Hematopoietic multipotent progenitor cell treated with erythropoietin and hydrocortisone succinate and interleukin-3 and kit ligand, for 15 days (in vitro differentiated cells): ENCODE measurements at regions not wholly inside any gene's neighbourhood (a gene's known extent, or its start where the extent isn't known, plus 50 kb on each side); places are given as distances from the start of the nearest gene placed in this dataset.
"Not testable (repeated sequence)": the region's sequence is repeated elsewhere in the genome, so short reads cannot be mapped to it uniquely, and the experiment has no call there.

Experiments
- DNase-seq: peaks from one replicate; pipeline ENCODE4 v3.0.0-alpha.2; 2015; ENCODE audit warnings: low spot score

GRCh38 chr18:49731860-49732311 is 81.4 kb downstream of the ACAA2 start:
- DNase-seq, result no peak

GRCh38 chr18:49731421-49731841 is 81.9 kb downstream of the ACAA2 start:
- no peak for DNase-seq

GRCh38 chr18:49730951-49731391 is 82.4 kb downstream of the ACAA2 start:
- DNase-seq, result no peak

- DNase-seq, result peak; percentile 17
Measured at GRCh38 chr18:49728542-49728941, 84.8 kb downstream of the ACAA2 start.

- no peak for DNase-seq
Measured at GRCh38 chr18:49727816-49728215, 85.5 kb downstream of the ACAA2 start.

GRCh38 chr18:49726675-49726963 is 86.7 kb downstream of the ACAA2 start:
- DNase-seq, result no peak

GRCh38 chr18:49725809-49726674 is 87.3 kb downstream of the ACAA2 start:
- DNase-seq, result no peak

- DNase-seq, result no peak
Measured at GRCh38 chr18:49723648-49724180, 89.6 kb downstream of the ACAA2 start.

GRCh38 chr18:49722477-49722876 is 90.9 kb downstream of the ACAA2 start:
- DNase-seq, result no peak

GRCh38 chr18:49721981-49722380 is 91.4 kb downstream of the ACAA2 start:
- DNase-seq, result no peak

GRCh38 chr18:49720944-49721343 is 92.4 kb downstream of the ACAA2 start:
- DNase-seq, result not testable (repeated sequence)

- no peak for DNase-seq
Measured at GRCh38 chr18:49717617-49718016, 95.7 kb downstream of the ACAA2 start.

- DNase-seq, result no peak
Measured at GRCh38 chr18:49716035-49716434, 97.3 kb downstream of the ACAA2 start.

- DNase-seq, result no peak
Measured at GRCh38 chr18:49709347-49709690, 104.0 kb downstream of the ACAA2 start.

GRCh38 chr18:49708662-49709346 is 104.5 kb downstream of the ACAA2 start:
- DNase-seq, result no peak

- DNase-seq, result no peak
Measured at GRCh38 chr18:49707599-49707998, 105.7 kb downstream of the ACAA2 start.

- DNase-seq, result no peak
Measured at GRCh38 chr18:49704334-49704733, 109.0 kb downstream of the ACAA2 start.

GRCh38 chr18:49701190-49701589 is 112.1 kb downstream of the ACAA2 start:
- no peak for DNase-seq

- DNase-seq, result no peak
Measured at GRCh38 chr18:49699303-49699702, 114.0 kb downstream of the ACAA2 start.

GRCh38 chr18:49698525-49699025 is 114.8 kb downstream of the ACAA2 start:
- no peak for DNase-seq

GRCh38 chr18:49697757-49698524 is 115.4 kb downstream of the ACAA2 start:
- no peak for DNase-seq

- DNase-seq, result no peak
Measured at GRCh38 chr18:49697049-49697448, 116.3 kb downstream of the ACAA2 start.
